NT2/D1 (cell line): ENCODE measurements at regions not wholly inside any gene's neighbourhood (a gene's known extent, or its start where the extent isn't known, plus 50 kb on each side); places are given as distances from the start of the nearest gene placed in this dataset.

ENCODE experiments used
- YY1 ChIP-seq: IDR thresholded peaks from 2 replicates; pipeline ENCODE4 v1.6.1; 2011; ENCODE audit not compliant: insufficient read length, insufficient read depth
- ZNF274 ChIP-seq: IDR thresholded peaks from 2 replicates; pipeline ENCODE4 v1.6.1; 2011; ENCODE audit warnings: mild to moderate bottlenecking, low read depth, low read length

DNA sequence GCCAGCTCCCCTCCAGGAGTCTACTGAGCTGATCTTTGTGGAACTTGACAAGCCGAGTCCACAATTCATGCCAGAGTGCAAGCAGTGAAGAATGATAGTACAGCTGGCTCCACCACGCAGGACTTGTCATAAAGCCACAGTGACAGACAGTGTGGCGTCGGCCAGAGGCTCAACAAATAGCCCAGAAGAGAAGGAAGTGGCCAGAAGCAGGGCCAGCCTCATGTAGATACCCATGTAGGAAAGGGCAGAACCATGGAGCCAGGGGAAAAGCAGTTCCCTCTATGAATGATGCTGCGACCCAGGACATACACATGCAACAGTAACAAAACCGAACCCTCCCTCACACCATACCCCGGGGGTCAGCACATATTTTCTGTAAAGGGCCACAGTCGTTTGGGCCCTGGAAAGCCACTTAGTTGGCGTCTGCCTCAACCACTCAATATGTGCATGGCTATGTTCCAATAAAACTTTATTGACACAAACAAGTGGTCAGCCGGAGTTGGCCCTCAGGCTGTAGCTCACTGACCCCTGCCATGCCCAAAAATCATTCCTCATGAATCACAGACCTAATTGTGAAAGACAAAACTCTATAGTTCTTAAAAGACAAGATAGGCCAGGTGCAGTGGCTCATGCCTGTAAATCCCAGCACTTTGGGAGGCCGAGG is 161.4 kb downstream of the BRD1 start:
- TF ChIP-seq ZNF274 (no peak), YY1 (no peak)
